Fibroblast of lung (primary cell): ENCODE measurements at regions not wholly inside any gene's neighbourhood (a gene's known extent, or its start where the extent isn't known, plus 50 kb on each side); places are given as distances from the start of the nearest gene placed in this dataset.

Experiments used
- DNase-seq, 2 donors: peaks; one replicate each; pipeline versions ENCODE4 v3.0.0 to v3.0.0-alpha.2; 2010; ENCODE audit warnings: low read depth in 2 of 2
- H2AFZ ChIP-seq: 2 replicates; pipeline ENCODE4 v1.5.1; 2012; ENCODE audit warnings: low read length, control low read depth, inconsistent platforms
- H3K27ac ChIP-seq: 2 replicates; pipeline ENCODE4 v1.5.1; 2011; ENCODE audit warnings: low read length, control low read depth; ENCODE audit not compliant: insufficient read depth
- H3K27me3 ChIP-seq: 2 replicates; pipeline ENCODE4 v1.5.1; 2011; ENCODE audit warnings: mild to moderate bottlenecking, low read length; ENCODE audit not compliant: control insufficient read depth, insufficient read depth
- H3K36me3 ChIP-seq: 2 replicates; pipeline ENCODE4 v1.5.1; 2011; ENCODE audit warnings: low read length; ENCODE audit not compliant: control insufficient read depth, insufficient read depth
- H3K4me1 ChIP-seq: 2 replicates; pipeline ENCODE4 v1.5.1; 2011; ENCODE audit warnings: low read length; ENCODE audit not compliant: control insufficient read depth, insufficient read depth; ENCODE audit errors: extremely low read depth
- H3K4me2 ChIP-seq: 2 replicates; pipeline ENCODE4 v1.5.1; 2011; ENCODE audit warnings: low read length, control low read depth; ENCODE audit not compliant: insufficient read depth; ENCODE audit errors: extremely low read depth
- H3K4me3 ChIP-seq, 4 experiments: fragments of 200-600 bp in 1 of 4; sonication (generic) in 1 of 4; replicated peaks in 1 of 4; 2 replicates each; pipeline ENCODE4 v1.5.1; 2011 to 2016; ENCODE audit warnings: low read length in 4 of 4, low read depth in 3 of 4, mild to moderate bottlenecking in 3 of 4, control low read depth in 2 of 4, inconsistent platforms in 1 of 4, mixed read lengths in 1 of 4; ENCODE audit not compliant: insufficient read depth in 1 of 4; ENCODE audit errors: control extremely low read depth in 1 of 4
- H3K79me2 ChIP-seq: 2 replicates; pipeline ENCODE4 v1.5.1; 2012; ENCODE audit warnings: mild to moderate bottlenecking, low read length, inconsistent platforms; ENCODE audit not compliant: control insufficient read depth, insufficient read depth
- H3K9ac ChIP-seq: 2 replicates; pipeline ENCODE4 v1.5.1; 2011; ENCODE audit warnings: mild to moderate bottlenecking, low read length, control low read depth; ENCODE audit not compliant: insufficient read depth
- H3K9me3 ChIP-seq: 2 replicates; pipeline ENCODE4 v1.5.1; 2012; ENCODE audit warnings: low read depth, low read length; ENCODE audit not compliant: control insufficient read depth, insufficient read depth
- H4K20me1 ChIP-seq: 2 replicates; pipeline ENCODE4 v1.5.1; 2011; ENCODE audit warnings: low read length; ENCODE audit not compliant: control insufficient read depth, insufficient read depth; ENCODE audit errors: extremely low read depth
- CTCF ChIP-seq, 2 donors: IDR thresholded peaks in 1 of 2; conservative IDR thresholded peaks in 1 of 2; 1 replicate in 1 of 2; 2 replicates in 1 of 2; pipeline ENCODE4 v1.5.1; 2011 to 2012; ENCODE audit warnings: low read length in 2 of 2, control low read depth in 1 of 2, inconsistent platforms in 1 of 2, low read depth in 1 of 2, mild to moderate bottlenecking in 1 of 2
- EZH2 ChIP-seq: IDR thresholded peaks from 2 replicates; pipeline ENCODE4 v1.5.1; 2012; ENCODE audit warnings: low read length, control low read depth, mild to moderate bottlenecking; ENCODE audit errors: missing control alignments

- H3K4me2 ChIP-seq, result no peak overlapping the region
- no peak overlapping the region for H3K4me3 ChIP-seq
- no peaks in the 10 kb centered on the region for H3K9me3 ChIP-seq
- H3K9ac ChIP-seq, result no peak overlapping the region
- no peak overlapping the region for H3K27ac ChIP-seq
- no peaks in the 10 kb centered on the region for H3K79me2 ChIP-seq
- H4K20me1 ChIP-seq, result no peaks in the 10 kb centered on the region
- DNase-seq, result no peak
- no peaks in the 10 kb centered on the region for H3K4me1 ChIP-seq
- no peaks in the 10 kb centered on the region for H3K27me3 ChIP-seq
- H2AFZ ChIP-seq, result no peak overlapping the region
- H3K36me3 ChIP-seq, result no peaks in the 10 kb centered on the region
- no peak for TF ChIP-seq EZH2
- TF ChIP-seq CTCF (conservative IDR thresholded peaks at IDR 0.05 in 1 of 2, IDR thresholded peaks at IDR 0.05 in 1 of 2; ENCODE audit: low read depth in 1 of 2, low read length in 2 of 2), result no peak
Measured at GRCh38 chr6:165999279-165999678, 168.4 kb downstream of the TBXT start.

GRCh38 chr6:165998072-165998471 lies 169.6 kb downstream of the TBXT start:
- Histone ChIP-seq H3K9ac (no peak overlapping the region), H2AFZ (no peak overlapping the region), H3K27me3 (no peaks in the 10 kb centered on the region), H3K36me3 (no peaks in the 10 kb centered on the region), H3K79me2 (no peaks in the 10 kb centered on the region), H3K4me2 (no peak overlapping the region), H3K4me1 (no peaks in the 10 kb centered on the region), H3K4me3 (no peak overlapping the region), H3K9me3 (no peaks in the 10 kb centered on the region), H3K27ac (no peak overlapping the region), H4K20me1 (no peaks in the 10 kb centered on the region)
- no peak for DNase-seq
- TF ChIP-seq CTCF (conservative IDR thresholded peaks at IDR 0.05 in 1 of 2, IDR thresholded peaks at IDR 0.05 in 1 of 2; ENCODE audit: low read depth in 1 of 2, low read length in 2 of 2) (no peak), EZH2 (no peak)

- no peak overlapping the region for H3K4me3 ChIP-seq
Measured at GRCh38 chr6:165991341-165991740, 176.3 kb downstream of the TBXT start.

More at GRCh38 chr6:165991341-165991740, 176.3 kb downstream of the TBXT start:
- Histone ChIP-seq H4K20me1 (no peaks in the 10 kb centered on the region), H3K4me1 (no peaks in the 10 kb centered on the region), H3K27ac (no peak overlapping the region), H3K36me3 (no peaks in the 10 kb centered on the region), H3K4me2 (no peak overlapping the region), H3K79me2 (no peaks in the 10 kb centered on the region), H3K27me3 (peaks cover 22% of the 10 kb centered on the region), H3K9me3 (no peaks in the 10 kb centered on the region), H3K9ac (no peak overlapping the region), H2AFZ (no peak overlapping the region)
- no peak for DNase-seq
- no peak for TF ChIP-seq CTCF (conservative IDR thresholded peaks at IDR 0.05 in 1 of 2, IDR thresholded peaks at IDR 0.05 in 1 of 2; ENCODE audit: low read depth in 1 of 2, low read length in 2 of 2)
- TF ChIP-seq EZH2, result no peak
